Kidney epithelial cell (primary cell): ENCODE measurements at regions not wholly inside any gene's neighbourhood (a gene's known extent, or its start where the extent isn't known, plus 50 kb on each side); places are given as distances from the start of the nearest gene placed in this dataset.
"Not testable (repeated sequence)": the region's sequence is repeated elsewhere in the genome, so short reads cannot be mapped to it uniquely, and the experiment has no call there.

Experiments used
- DNase-seq: peaks from one replicate; pipeline ENCODE4 v3.0.0-alpha.2; 2010; ENCODE audit warnings: low read depth
- H3K27me3 ChIP-seq: 2 replicates; pipeline ENCODE4 v1.6.0; 2011; ENCODE audit warnings: low read length; ENCODE audit not compliant: control insufficient read depth, insufficient read depth
- H3K36me3 ChIP-seq: 2 replicates; pipeline ENCODE4 v1.5.1; 2011; ENCODE audit warnings: low read length; ENCODE audit not compliant: control insufficient read depth, insufficient read depth
- H3K4me3 ChIP-seq: 2 replicates; pipeline ENCODE4 v1.5.1; 2011; ENCODE audit warnings: low read depth, mild to moderate bottlenecking, control low read depth, low read length
- TF ChIP-seq, protein P1 (sequence below): IDR thresholded peaks from 2 replicates; pipeline ENCODE4 v1.5.1; 2011; ENCODE audit warnings: mild to moderate bottlenecking, moderate library complexity, low read length, control low read depth, inconsistent platforms; ENCODE audit not compliant: insufficient read depth, poor library complexity, severe bottlenecking

DNA sequence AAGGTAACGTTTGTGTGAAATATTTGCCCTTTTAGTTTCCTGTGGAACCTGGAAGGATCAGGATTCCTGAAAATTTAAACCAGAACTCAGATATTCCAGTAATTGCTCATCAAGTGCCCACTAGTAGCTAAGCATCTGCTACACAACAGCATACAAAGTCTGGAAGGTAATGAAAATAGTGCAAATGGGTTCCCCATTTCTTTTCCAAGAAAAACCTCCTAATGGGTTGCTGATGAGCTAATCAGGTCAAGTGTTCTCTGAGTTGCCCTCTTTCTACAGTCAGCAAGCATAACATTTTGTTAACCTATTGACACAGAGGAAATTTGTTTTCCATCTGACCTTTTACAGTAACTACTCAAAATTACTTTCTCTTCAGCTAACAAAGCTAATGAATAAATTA, 83.6 kb upstream of the PMCH start:
- Histone ChIP-seq H3K4me3 (no peak overlapping the region), H3K36me3 (no peaks in the 10 kb centered on the region), H3K27me3 (no peaks in the 10 kb centered on the region)
- TF ChIP-seq, protein P1, sequence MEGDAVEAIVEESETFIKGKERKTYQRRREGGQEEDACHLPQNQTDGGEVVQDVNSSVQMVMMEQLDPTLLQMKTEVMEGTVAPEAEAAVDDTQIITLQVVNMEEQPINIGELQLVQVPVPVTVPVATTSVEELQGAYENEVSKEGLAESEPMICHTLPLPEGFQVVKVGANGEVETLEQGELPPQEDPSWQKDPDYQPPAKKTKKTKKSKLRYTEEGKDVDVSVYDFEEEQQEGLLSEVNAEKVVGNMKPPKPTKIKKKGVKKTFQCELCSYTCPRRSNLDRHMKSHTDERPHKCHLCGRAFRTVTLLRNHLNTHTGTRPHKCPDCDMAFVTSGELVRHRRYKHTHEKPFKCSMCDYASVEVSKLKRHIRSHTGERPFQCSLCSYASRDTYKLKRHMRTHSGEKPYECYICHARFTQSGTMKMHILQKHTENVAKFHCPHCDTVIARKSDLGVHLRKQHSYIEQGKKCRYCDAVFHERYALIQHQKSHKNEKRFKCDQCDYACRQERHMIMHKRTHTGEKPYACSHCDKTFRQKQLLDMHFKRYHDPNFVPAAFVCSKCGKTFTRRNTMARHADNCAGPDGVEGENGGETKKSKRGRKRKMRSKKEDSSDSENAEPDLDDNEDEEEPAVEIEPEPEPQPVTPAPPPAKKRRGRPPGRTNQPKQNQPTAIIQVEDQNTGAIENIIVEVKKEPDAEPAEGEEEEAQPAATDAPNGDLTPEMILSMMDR = no peak
- DNase-seq = no peak

DNA sequence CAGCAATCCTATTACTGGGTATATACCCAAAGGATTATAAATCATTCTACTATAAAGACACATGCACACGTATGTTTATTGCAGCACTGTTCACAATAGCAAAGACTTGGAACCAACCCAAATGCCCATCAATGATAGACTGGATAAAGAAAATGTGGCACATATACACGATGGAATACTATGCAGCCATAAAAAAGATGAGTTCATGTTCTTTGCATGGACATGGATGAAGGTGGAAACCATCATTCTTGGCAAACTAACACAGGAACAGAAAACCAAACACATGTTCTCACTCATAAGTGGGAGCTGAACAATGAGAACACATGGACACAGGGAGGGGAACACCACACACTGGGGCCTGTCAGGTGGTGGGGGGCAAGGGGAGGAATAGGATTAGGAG, 58.1 kb upstream of the PMCH start:
- DNase-seq, H3K4me3 ChIP-seq: not testable (repeated sequence)

DNA sequence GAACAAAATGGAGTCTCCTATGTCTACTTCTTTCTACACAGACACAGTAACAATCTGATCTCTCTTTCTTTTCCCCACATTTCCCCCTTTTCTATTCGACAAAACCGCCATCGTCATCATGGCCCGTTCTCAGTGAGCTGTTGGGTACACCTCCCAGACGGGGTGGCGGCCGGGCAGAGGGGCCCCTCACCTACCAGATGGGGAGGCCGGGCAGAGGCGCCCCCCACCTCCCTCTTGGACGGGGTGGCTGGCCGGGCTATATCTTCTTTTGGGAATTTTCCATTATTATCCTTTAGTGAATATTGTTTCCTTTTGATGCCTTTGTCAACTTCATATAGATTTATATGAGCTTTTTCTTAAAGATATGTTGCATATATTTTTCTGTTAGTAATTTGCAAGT, 53.4 kb upstream of the PMCH start:
- not testable (repeated sequence) for H3K36me3 ChIP-seq, H3K27me3 ChIP-seq, H3K4me3 ChIP-seq, DNase-seq

More for the DNA sequence above, 58.1 kb upstream of the PMCH start:
- not testable (repeated sequence) for H3K27me3 ChIP-seq, H3K36me3 ChIP-seq

DNA sequence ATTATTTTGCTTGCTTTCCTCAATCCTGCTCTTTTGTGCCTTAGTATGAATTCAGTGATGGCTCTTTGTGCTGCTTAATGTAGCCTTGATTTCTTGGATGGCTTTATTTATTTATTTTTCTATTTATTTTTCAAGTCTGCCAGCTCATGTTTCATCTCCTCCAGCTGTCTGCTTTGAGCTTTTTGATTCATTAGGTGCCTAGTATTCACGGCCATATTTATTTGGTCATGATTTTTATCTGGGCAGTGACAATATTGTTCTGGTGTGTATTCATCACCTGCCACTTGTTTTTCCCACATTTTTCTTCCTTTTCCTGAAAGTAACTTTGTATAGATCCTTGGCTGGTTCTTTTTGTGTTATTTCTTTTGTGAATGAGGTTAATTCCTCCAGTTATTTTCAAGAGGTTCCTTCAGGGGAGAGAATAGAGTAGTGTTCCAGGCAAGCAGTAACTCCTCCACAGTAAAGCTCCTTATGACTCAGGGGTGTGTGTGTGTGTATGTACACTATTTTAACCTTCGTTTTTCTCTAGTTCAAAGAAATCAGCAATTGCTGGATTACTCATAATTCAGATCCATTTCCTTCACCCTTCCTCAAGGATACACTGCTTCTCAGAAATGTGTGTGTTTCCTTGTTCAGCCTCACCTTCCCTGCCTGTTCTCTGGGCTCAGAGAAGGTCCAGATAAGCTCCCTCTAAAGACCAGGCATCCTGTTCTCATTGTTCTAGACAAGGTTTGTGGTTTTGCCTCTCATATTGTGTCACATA, 51.6 kb upstream of the PMCH start:
- TF ChIP-seq, protein P1 = no peak
- no peak overlapping the region for H3K4me3 ChIP-seq
- DNase-seq = no peak
- no peaks in the 10 kb centered on the region for H3K27me3 ChIP-seq
- H3K36me3 ChIP-seq = no peaks in the 10 kb centered on the region
